ENCODE measurements at regions not wholly inside any gene's neighbourhood (a gene's known extent, or its start where the extent isn't known, plus 50 kb on each side); places are given as distances from the start of the nearest gene placed in this dataset.
"Not testable (repeated sequence)": the region's sequence is repeated elsewhere in the genome, so short reads cannot be mapped to it uniquely, and the experiment has no call there.

GRCh38 chrX:30008031-30008430, 207.3 kb upstream of the MAGEB2 start:
- peaks cover 4% of the 10 kb centered on the region for H3K9me3 Mint-ChIP-seq (ENCODE audit: low read depth, unreplicated experiment)
- no peaks in the 10 kb centered on the region for H3K27me3 Mint-ChIP-seq (ENCODE audit: unreplicated experiment)
- no peaks in the 10 kb centered on the region for H3K36me3 Mint-ChIP-seq (ENCODE audit: insufficient read depth, unreplicated experiment)
- H3K4me3 Mint-ChIP-seq (ENCODE audit: low read depth, unreplicated experiment): no peak overlapping the region
- CTCF ChIA-PET: no interaction called here
- no peak for DNase-seq
- intact Hi-C loops (cut with micrococcal nuclease; ENCODE audit: unreplicated experiment): no loop called here
- TF ChIP-seq CTCF (IDR thresholded peaks at IDR 0.05; ENCODE audit: unreplicated experiment): no peak
- no peak overlapping the region for H3K27ac Mint-ChIP-seq (ENCODE audit: unreplicated experiment)
- no TSS peak for BruUV-seq (replicated peaks)
- no peaks in the 10 kb centered on the region for H3K4me1 Mint-ChIP-seq (ENCODE audit: low read depth, unreplicated experiment)

GRCh38 chrX:30010471-30010870, 204.9 kb upstream of the MAGEB2 start:
- H3K27ac Mint-ChIP-seq (ENCODE audit: unreplicated experiment): no peak overlapping the region
- no peak overlapping the region for H3K4me3 Mint-ChIP-seq (ENCODE audit: low read depth, unreplicated experiment)
- CTCF ChIA-PET: no interaction called here
- BruUV-seq (replicated peaks): no TSS peak
- H3K9me3 Mint-ChIP-seq (ENCODE audit: low read depth, unreplicated experiment): peaks cover 4% of the 10 kb centered on the region
- no peaks in the 10 kb centered on the region for H3K27me3 Mint-ChIP-seq (ENCODE audit: unreplicated experiment)
- no peaks in the 10 kb centered on the region for H3K4me1 Mint-ChIP-seq (ENCODE audit: low read depth, unreplicated experiment)
- intact Hi-C loops (cut with micrococcal nuclease; ENCODE audit: unreplicated experiment): no loop called here
- TF ChIP-seq CTCF (IDR thresholded peaks at IDR 0.05; ENCODE audit: unreplicated experiment): no peak
- H3K36me3 Mint-ChIP-seq (ENCODE audit: insufficient read depth, unreplicated experiment): no peaks in the 10 kb centered on the region
- no peak for DNase-seq

- Mint-ChIP-seq H3K9me3 (ENCODE audit: low read depth, unreplicated experiment) (peaks cover 4% of the 10 kb centered on the region), H3K4me1 (ENCODE audit: low read depth, unreplicated experiment) (no peaks in the 10 kb centered on the region), H3K36me3 (ENCODE audit: insufficient read depth, unreplicated experiment) (no peaks in the 10 kb centered on the region), H3K4me3 (ENCODE audit: low read depth, unreplicated experiment) (no peak overlapping the region), H3K27me3 (ENCODE audit: unreplicated experiment) (no peaks in the 10 kb centered on the region), H3K27ac (ENCODE audit: unreplicated experiment) (no peak overlapping the region)
- DNase-seq: no peak
- intact Hi-C loops (cut with micrococcal nuclease; ENCODE audit: unreplicated experiment): no loop called here
- CTCF ChIA-PET: no interaction called here
- TF ChIP-seq CTCF (IDR thresholded peaks at IDR 0.05; ENCODE audit: unreplicated experiment): no peak
- no TSS peak for BruUV-seq (replicated peaks)
Measured at GRCh38 chrX:30015440-30015839, 199.9 kb upstream of the MAGEB2 start.

- Mint-ChIP-seq H3K27me3 (ENCODE audit: unreplicated experiment) (no peaks in the 10 kb centered on the region), H3K4me1 (ENCODE audit: low read depth, unreplicated experiment) (no peaks in the 10 kb centered on the region), H3K27ac (ENCODE audit: unreplicated experiment) (no peak overlapping the region), H3K9me3 (ENCODE audit: low read depth, unreplicated experiment) (no peaks in the 10 kb centered on the region), H3K36me3 (ENCODE audit: insufficient read depth, unreplicated experiment) (no peaks in the 10 kb centered on the region), H3K4me3 (ENCODE audit: low read depth, unreplicated experiment) (no peak overlapping the region)
- no peak for TF ChIP-seq CTCF (IDR thresholded peaks at IDR 0.05; ENCODE audit: unreplicated experiment)
- CTCF ChIA-PET: no interaction called here
- intact Hi-C loops (cut with micrococcal nuclease; ENCODE audit: unreplicated experiment): no loop called here
- no peak for DNase-seq
- BruUV-seq (replicated peaks): no TSS peak
Measured at GRCh38 chrX:30027636-30028035, 187.7 kb upstream of the MAGEB2 start.

GRCh38 chrX:30036406-30036805, 179.0 kb upstream of the MAGEB2 start:
- H3K4me1 Mint-ChIP-seq (ENCODE audit: low read depth, unreplicated experiment); H3K36me3 Mint-ChIP-seq (ENCODE audit: insufficient read depth, unreplicated experiment); intact Hi-C loops (cut with micrococcal nuclease; ENCODE audit: unreplicated experiment); H3K27ac Mint-ChIP-seq (ENCODE audit: unreplicated experiment); DNase-seq; H3K4me3 Mint-ChIP-seq (ENCODE audit: low read depth, unreplicated experiment); H3K9me3 Mint-ChIP-seq (ENCODE audit: low read depth, unreplicated experiment); CTCF ChIA-PET; BruUV-seq (replicated peaks); H3K27me3 Mint-ChIP-seq (ENCODE audit: unreplicated experiment): not testable (repeated sequence)
